Small intestine (tissue), 7 donors: ENCODE measurements at regions not wholly inside any gene's neighbourhood (a gene's known extent, or its start where the extent isn't known, plus 50 kb on each side); places are given as distances from the start of the nearest gene placed in this dataset.

ENCODE experiments used
- DNase-seq, 2 donors: peaks; one replicate each; pipeline versions ENCODE4 v3.0.0 to v3.0.0-alpha.2; 2013
- FAIRE-seq: peaks from 2 replicates; lab custom pipeline; 2012; peaks lifted over from hg19 to GRCh38; lab: Jason Lieb, UNC
- H3K27ac ChIP-seq, 3 donors: one replicate each; pipeline ENCODE4 v1.5.1; 2013; ENCODE audit warnings: low read length in 2 of 3, mild to moderate bottlenecking in 2 of 3, control low read depth in 1 of 3, inconsistent platforms in 1 of 3, low read depth in 1 of 3, moderate library complexity in 1 of 3
- H3K27me3 ChIP-seq, 3 donors: one replicate each; pipeline ENCODE4 v1.6.1; 2013; ENCODE audit warnings: low read length in 3 of 3, inconsistent platforms in 1 of 3; ENCODE audit not compliant: control insufficient read depth in 3 of 3, insufficient read depth in 3 of 3
- H3K36me3 ChIP-seq, 3 donors: one replicate each; pipeline ENCODE4 v1.6.1; 2013; ENCODE audit warnings: low read length in 3 of 3, inconsistent platforms in 1 of 3, low read depth in 1 of 3, mild to moderate bottlenecking in 1 of 3, moderate library complexity in 1 of 3; ENCODE audit not compliant: control insufficient read depth in 3 of 3, insufficient read depth in 2 of 3
- H3K4me1 ChIP-seq, 3 donors: one replicate each; pipeline ENCODE4 v1.6.1; 2013; ENCODE audit warnings: low read length in 2 of 3, inconsistent platforms in 1 of 3, low read depth in 1 of 3, mild to moderate bottlenecking in 1 of 3, moderate library complexity in 1 of 3; ENCODE audit not compliant: control insufficient read depth in 3 of 3, insufficient read depth in 2 of 3
- H3K4me3 ChIP-seq, 3 donors: one replicate each; pipeline ENCODE4 v1.5.1; 2013; ENCODE audit warnings: low read length in 3 of 3, control low read depth in 1 of 3, inconsistent platforms in 1 of 3, low read depth in 1 of 3, mild to moderate bottlenecking in 1 of 3, moderate library complexity in 1 of 3
- H3K9me3 ChIP-seq, 2 donors: one replicate each; pipeline ENCODE4 v1.6.1; 2013; ENCODE audit warnings: low read depth in 1 of 2, low read length in 1 of 2; ENCODE audit not compliant: control insufficient read depth in 2 of 2, insufficient read depth in 1 of 2
- WGBS, 3 donors: extraction: QIAGEN DNeasy Blood & Tissue Kit; methylation state at CpG; one replicate each; pipeline ENCODE4 v1.1.7; 2013; 5-methylcytosine and 5-hydroxymethylcytosine counted together
- donor health status: healthy with polysubstance abuse.
- donor health status: control.
- donor health status: control.
- donor health status: Bipolar disorder and iron deficiency.
- donor health status: healthy.

DNA sequence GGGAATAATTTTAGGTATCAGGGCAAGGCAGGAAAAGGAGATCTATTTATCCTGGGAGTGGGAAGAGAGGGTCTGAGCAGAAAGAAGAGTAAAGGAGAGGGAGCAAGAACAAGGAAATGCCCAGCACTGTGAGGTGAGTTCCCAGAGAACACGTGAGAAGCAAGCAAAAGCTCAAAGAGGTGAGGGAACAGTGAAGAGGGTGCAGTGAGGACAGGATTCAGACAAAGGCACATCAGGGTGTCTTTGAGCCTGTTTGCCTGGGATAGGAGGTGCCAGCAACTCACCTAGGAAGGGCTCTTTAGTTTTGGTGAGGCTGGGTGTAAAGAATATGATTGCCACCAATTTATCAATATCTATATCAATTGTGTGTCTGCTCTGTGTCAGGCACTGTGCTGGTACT, 88.9 kb upstream of the NRXN3 start:
- H3K4me3 ChIP-seq = no peak overlapping the region
- H3K27ac ChIP-seq = no peak overlapping the region
- no peak for DNase-seq
- no peak for FAIRE-seq
- H3K4me1 ChIP-seq = no peaks in the 10 kb centered on the region
- no peaks in the 10 kb centered on the region for H3K9me3 ChIP-seq
- WGBS, 3 donors = 11 to 21% (median 19%) methylated on average over 1 of the region's 1 CpG
- H3K36me3 ChIP-seq = no peaks in the 10 kb centered on the region
- no peaks in the 10 kb centered on the region for H3K27me3 ChIP-seq

GRCh38 chr14:78083837-78084236, 86.3 kb upstream of the NRXN3 start:
- DNase-seq (no peak), FAIRE-seq (no peak)
- Histone ChIP-seq H3K9me3 (no peaks in the 10 kb centered on the region), H3K36me3 (no peaks in the 10 kb centered on the region), H3K27ac (no peak overlapping the region), H3K27me3 (no peaks in the 10 kb centered on the region), H3K4me1 (no peaks in the 10 kb centered on the region), H3K4me3 (no peak overlapping the region)

DNA sequence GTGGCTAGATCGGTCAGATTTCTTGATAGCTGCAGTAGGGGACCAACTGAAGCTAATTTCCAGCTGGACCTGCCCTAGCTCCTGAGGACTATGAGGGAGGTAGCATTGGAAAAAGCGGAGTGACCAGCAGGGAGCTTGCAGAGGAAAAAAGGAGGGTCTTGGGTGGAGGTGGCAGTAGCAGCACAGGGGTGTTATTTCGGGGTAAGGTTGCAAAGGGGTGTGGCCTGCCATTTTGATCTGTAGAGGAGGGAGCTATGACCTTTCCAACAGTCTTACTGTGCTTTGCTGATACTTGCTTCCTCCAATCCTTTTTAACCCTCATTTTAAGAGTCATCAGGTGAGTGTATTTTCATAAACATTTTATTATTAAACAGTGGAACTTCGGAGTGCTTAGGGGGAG, 83.8 kb upstream of the NRXN3 start:
- no peak overlapping the region for H3K4me3 ChIP-seq
- H3K27ac ChIP-seq = no peak overlapping the region
- H3K9me3 ChIP-seq = no peaks in the 10 kb centered on the region
- DNase-seq = no peak
- no peaks in the 10 kb centered on the region for H3K27me3 ChIP-seq
- no peak for FAIRE-seq
- 42 to 58% (median 52%) methylated on average over 4 of the region's 4 CpGs for WGBS, 3 donors
- H3K4me1 ChIP-seq = no peaks in the 10 kb centered on the region
- H3K36me3 ChIP-seq = no peaks in the 10 kb centered on the region

DNA sequence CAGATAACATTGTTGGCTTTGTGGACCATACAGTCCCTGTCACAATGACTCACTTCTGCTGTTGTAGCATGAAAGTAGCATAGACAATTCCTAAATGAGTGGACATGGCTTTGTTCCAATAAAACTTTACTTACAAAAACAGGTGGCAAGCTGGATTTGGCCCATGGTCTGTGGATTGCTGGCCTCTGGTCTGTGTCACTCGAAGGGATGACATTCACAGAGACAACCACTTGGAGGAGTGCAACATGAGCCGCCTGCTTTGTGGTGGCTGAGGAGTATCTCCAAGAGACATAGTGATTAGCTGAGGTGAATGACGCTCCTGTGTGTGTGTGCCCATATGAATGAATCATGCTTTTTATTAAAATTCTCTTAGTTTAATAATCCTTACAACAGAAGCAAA, 81.3 kb upstream of the NRXN3 start:
- DNase-seq = no peak
- H3K27me3 ChIP-seq = no peaks in the 10 kb centered on the region
- no peaks in the 10 kb centered on the region for H3K4me1 ChIP-seq
- H3K9me3 ChIP-seq = no peaks in the 10 kb centered on the region
- no peak overlapping the region for H3K27ac ChIP-seq
- H3K36me3 ChIP-seq = no peaks in the 10 kb centered on the region
- no peak for FAIRE-seq
- WGBS, 3 donors = 44 to 54% (median 49%) methylated on average over 3 of the region's 3 CpGs
- H3K4me3 ChIP-seq = no peak overlapping the region

DNA sequence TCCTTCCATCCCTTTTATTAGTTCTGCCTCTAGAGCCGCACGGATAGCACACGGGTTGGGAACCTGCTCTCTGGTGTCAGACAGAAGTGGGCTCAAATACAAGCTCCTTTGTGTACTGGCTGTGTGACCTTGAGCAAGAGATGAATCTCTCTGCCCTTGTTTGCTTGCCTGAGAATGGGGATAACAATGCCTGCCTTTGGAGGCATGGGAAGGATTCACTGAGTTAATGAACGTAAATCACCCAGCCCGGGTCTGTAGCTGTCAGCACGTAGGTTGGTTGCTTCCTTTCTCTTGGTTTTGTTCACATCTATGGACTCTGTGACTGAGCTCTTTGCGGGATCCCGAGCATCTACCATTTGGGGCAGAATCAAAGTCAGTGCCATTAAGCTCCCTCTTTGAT, 79.3 kb upstream of the NRXN3 start:
- Histone ChIP-seq H3K36me3 (no peaks in the 10 kb centered on the region), H3K4me1 (no peaks in the 10 kb centered on the region), H3K27me3 (no peaks in the 10 kb centered on the region), H3K9me3 (no peaks in the 10 kb centered on the region), H3K27ac (no peak overlapping the region), H3K4me3 (no peak overlapping the region)
- WGBS, 3 donors = 69 to 78% (median 72%) methylated on average over 8 of the region's 8 CpGs
- DNase-seq (no peak), FAIRE-seq (no peak)

DNA sequence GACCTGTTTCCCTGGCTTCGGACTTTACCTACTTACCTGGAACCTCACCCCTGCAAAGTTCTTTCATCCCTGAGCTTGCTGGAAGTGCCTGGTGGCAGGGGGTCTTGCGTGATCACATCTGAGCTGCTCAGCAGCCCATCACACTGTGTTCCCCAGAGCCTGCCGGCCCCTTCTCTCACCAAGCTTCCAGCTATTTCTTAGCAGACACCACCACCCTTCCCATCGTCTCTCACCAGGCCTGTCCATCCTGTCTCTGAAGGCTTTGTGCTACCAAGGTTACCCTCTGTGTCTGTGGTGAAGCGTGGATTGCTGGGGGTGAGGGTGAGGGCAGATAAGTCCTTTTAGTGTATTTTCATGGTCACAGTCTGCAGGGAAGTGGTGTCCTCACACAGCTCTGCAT, 78.8 kb upstream of the NRXN3 start:
- Histone ChIP-seq H3K4me3 (no peak overlapping the region), H3K4me1 (no peaks in the 10 kb centered on the region), H3K9me3 (no peaks in the 10 kb centered on the region), H3K36me3 (no peaks in the 10 kb centered on the region), H3K27ac (no peak overlapping the region), H3K27me3 (no peaks in the 10 kb centered on the region)
- DNase-seq (no peak), FAIRE-seq (no peak)
- WGBS, 3 donors = 74 to 80% (median 80%) methylated on average over 5 of the region's 5 CpGs

DNA sequence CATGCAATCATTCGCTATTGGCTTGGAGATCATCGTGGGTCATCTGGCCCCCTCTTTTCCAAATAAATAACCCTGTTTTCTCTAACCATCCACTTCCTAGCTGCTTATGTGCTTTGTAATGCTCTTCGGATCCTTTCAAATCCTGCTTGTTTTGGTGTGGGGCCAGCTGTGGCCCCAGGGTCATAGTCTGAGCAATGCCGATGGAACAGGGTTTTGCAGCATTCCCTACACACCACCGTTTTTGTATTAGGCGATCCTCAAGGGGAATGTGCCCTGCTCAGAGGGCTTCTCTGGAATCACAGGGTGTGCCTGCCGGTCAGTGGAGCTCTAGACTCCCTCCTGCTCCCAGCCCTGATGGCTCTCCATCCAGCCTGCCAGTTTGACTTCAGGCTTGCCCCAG, 78.1 kb upstream of the NRXN3 start:
- DNase-seq (no peak), FAIRE-seq (no peak)
- no peaks in the 10 kb centered on the region for H3K27me3 ChIP-seq
- no peak overlapping the region for H3K4me3 ChIP-seq
- H3K4me1 ChIP-seq = no peaks in the 10 kb centered on the region
- no peak overlapping the region for H3K27ac ChIP-seq
- no peaks in the 10 kb centered on the region for H3K36me3 ChIP-seq
- 60 to 71% (median 71%) methylated on average over 7 of the region's 7 CpGs for WGBS, 3 donors
- H3K9me3 ChIP-seq = no peaks in the 10 kb centered on the region

GRCh38 chr14:78103271-78103670, 66.9 kb upstream of the NRXN3 start:
- Histone ChIP-seq H3K27ac (no peak overlapping the region), H3K4me1 (no peaks in the 10 kb centered on the region), H3K27me3 (peaks cover 0 to 3% (median 0%) of the 10 kb centered on the region in 3 donors), H3K36me3 (no peaks in the 10 kb centered on the region), H3K9me3 (no peaks in the 10 kb centered on the region), H3K4me3 (no peak overlapping the region)
- DNase-seq = no peak
- FAIRE-seq = no peak
- 56 to 62% (median 58%) methylated on average over 3 of the region's 3 CpGs for WGBS, 3 donors

GRCh38 chr14:78104160-78104559, 66.0 kb upstream of the NRXN3 start:
- DNase-seq (no peak), FAIRE-seq (no peak)
- Histone ChIP-seq H3K4me1 (no peaks in the 10 kb centered on the region), H3K27me3 (peaks cover 0 to 3% (median 0%) of the 10 kb centered on the region in 3 donors), H3K9me3 (no peaks in the 10 kb centered on the region), H3K27ac (no peak overlapping the region), H3K4me3 (no peak overlapping the region), H3K36me3 (no peaks in the 10 kb centered on the region)
- WGBS, 3 donors = 61 to 74% (median 71%) methylated on average over 7 of the region's 7 CpGs
